ENCODE measurements at regions not wholly inside any gene's neighbourhood (a gene's known extent, or its start where the extent isn't known, plus 50 kb on each side); places are given as distances from the start of the nearest gene placed in this dataset.

DNA sequence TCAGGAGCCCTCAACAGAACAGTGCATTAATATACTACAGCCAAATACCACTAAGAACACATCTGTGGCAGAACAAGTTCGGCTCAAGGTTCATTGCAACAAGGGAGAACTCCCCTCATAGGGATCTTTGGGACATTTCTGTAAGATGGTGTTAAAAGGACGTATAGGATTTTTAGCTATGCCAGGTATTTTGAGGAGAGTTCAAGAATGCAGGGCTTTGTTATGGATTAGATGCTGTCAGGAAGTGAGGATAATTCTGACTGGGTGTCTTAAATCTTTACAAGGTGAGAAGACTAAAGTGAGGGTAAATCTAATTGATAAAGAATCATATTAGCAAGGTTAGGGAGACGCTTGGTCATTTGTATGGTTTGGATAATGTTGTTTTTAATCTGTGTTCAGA, 83.7 kb upstream of the AHI1 start:
- no peaks in the 10 kb centered on the region for H3K27me3 ChIP-seq (ENCODE audit: low read depth, low read length)
- no peak overlapping the region for H3K27ac ChIP-seq (ENCODE audit: low read length)
- H3K4me1 ChIP-seq (ENCODE audit: control insufficient read depth in 1 of 2, insufficient read depth in 2 of 2, low read length in 2 of 2), result no peaks in the 10 kb centered on the region
- H3K36me3 ChIP-seq (ENCODE audit: control insufficient read depth in 1 of 2, insufficient read depth in 2 of 2, low read length in 2 of 2), result no peaks in the 10 kb centered on the region
- no peaks in the 10 kb centered on the region for H3K9me3 ChIP-seq (ENCODE audit: control insufficient read depth in 1 of 2, low read length in 2 of 2)
- no peak overlapping the region for H3K4me3 ChIP-seq (ENCODE audit: low read depth in 1 of 2, low read length in 2 of 2)

DNA sequence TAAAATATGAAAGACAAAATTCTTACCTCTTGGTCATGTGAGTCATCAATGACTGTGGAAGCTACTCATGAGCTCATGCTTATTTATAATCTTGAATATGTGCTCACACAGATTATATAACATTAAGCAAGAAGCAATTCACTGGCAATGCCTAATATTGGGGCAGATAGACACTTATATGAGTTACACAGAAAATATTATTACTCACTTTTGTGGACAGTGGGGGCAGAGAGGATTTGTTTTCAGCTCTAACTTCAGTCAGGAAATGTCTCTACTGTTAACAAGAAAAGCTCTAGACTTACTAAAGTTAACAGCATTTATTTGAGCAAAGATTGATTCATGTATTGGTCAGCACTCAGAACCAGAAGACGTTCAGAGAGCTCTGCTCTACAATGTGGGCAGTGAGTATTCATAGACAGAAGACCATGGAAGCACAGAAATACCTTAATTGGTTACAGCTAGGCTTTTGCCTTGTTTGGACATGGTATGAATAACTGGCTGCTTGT, 85.8 kb upstream of the AHI1 start:
- Histone ChIP-seq H3K27me3 (ENCODE audit: low read depth, low read length) (no peaks in the 10 kb centered on the region), H3K4me1 (ENCODE audit: control insufficient read depth in 1 of 2, insufficient read depth in 2 of 2, low read length in 2 of 2) (no peaks in the 10 kb centered on the region), H3K9me3 (ENCODE audit: control insufficient read depth in 1 of 2, low read length in 2 of 2) (no peaks in the 10 kb centered on the region), H3K27ac (ENCODE audit: low read length) (no peak overlapping the region), H3K4me3 (ENCODE audit: low read depth in 1 of 2, low read length in 2 of 2) (no peak overlapping the region), H3K36me3 (ENCODE audit: control insufficient read depth in 1 of 2, insufficient read depth in 2 of 2, low read length in 2 of 2) (no peaks in the 10 kb centered on the region)

DNA sequence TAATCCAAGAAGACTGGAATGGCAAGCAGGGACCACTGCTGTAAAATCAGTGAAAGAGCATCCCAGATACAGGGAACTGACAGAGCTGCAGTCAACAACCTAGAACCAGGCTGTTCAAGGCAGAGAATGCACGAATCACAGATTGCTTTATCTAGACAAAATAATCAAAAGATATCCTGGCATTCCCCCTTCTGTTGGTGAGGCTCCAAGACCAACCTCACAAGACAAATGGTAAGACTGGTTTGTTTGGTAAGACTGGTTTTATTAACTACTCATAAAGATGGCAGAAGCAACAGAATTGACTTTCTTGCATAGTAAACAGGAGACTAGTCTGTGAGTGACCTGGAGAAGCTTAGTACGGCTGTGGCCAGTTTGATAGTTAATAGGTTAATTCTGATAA, 88.8 kb upstream of the AHI1 start:
- Histone ChIP-seq H3K4me1 (ENCODE audit: control insufficient read depth in 1 of 2, insufficient read depth in 2 of 2, low read length in 2 of 2) (no peaks in the 10 kb centered on the region), H3K36me3 (ENCODE audit: control insufficient read depth in 1 of 2, insufficient read depth in 2 of 2, low read length in 2 of 2) (no peaks in the 10 kb centered on the region), H3K4me3 (ENCODE audit: low read depth in 1 of 2, low read length in 2 of 2) (no peak overlapping the region), H3K27ac (ENCODE audit: low read length) (no peak overlapping the region), H3K27me3 (ENCODE audit: low read depth, low read length) (no peaks in the 10 kb centered on the region), H3K9me3 (ENCODE audit: control insufficient read depth in 1 of 2, low read length in 2 of 2) (no peaks in the 10 kb centered on the region)

DNA sequence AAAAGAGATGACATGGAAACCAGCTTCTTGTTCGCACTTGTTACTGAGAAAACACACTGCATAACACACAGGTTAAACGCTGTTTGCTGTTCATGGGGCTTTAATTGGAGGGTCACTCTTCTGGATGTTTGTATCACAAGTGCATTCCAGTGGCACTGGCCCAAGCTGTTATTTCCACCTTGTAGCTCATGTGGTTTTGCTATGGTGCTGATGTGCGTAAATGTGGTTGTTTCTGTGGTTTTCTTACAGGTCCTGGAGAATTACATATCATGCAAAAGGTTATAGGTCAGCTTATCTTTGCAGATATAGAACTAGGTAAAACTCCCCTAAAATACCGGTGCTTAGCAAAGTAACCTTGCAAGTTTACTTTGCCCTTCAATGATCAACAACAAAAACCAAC, 89.3 kb upstream of the AHI1 start:
- Histone ChIP-seq H3K27me3 (ENCODE audit: low read depth, low read length) (no peaks in the 10 kb centered on the region), H3K27ac (ENCODE audit: low read length) (no peak overlapping the region), H3K36me3 (ENCODE audit: control insufficient read depth in 1 of 2, insufficient read depth in 2 of 2, low read length in 2 of 2) (no peaks in the 10 kb centered on the region), H3K9me3 (ENCODE audit: control insufficient read depth in 1 of 2, low read length in 2 of 2) (no peaks in the 10 kb centered on the region), H3K4me1 (ENCODE audit: control insufficient read depth in 1 of 2, insufficient read depth in 2 of 2, low read length in 2 of 2) (no peaks in the 10 kb centered on the region), H3K4me3 (ENCODE audit: low read depth in 1 of 2, low read length in 2 of 2) (no peak overlapping the region)

GRCh38 chr6:135592276-135592675, 94.7 kb upstream of the AHI1 start:
- Histone ChIP-seq H3K4me3 (ENCODE audit: low read depth in 1 of 2, low read length in 2 of 2) (no peak overlapping the region), H3K4me1 (ENCODE audit: control insufficient read depth in 1 of 2, insufficient read depth in 2 of 2, low read length in 2 of 2) (no peaks in the 10 kb centered on the region), H3K27ac (ENCODE audit: low read length) (no peak overlapping the region), H3K27me3 (ENCODE audit: low read depth, low read length) (no peaks in the 10 kb centered on the region), H3K36me3 (ENCODE audit: control insufficient read depth in 1 of 2, insufficient read depth in 2 of 2, low read length in 2 of 2) (no peaks in the 10 kb centered on the region), H3K9me3 (ENCODE audit: control insufficient read depth in 1 of 2, low read length in 2 of 2) (peaks cover 0 to 5% of the 10 kb centered on the region in 2 donors)

- no peak overlapping the region for H3K27ac ChIP-seq (ENCODE audit: low read length)
- H3K4me3 ChIP-seq (ENCODE audit: low read depth in 1 of 2, low read length in 2 of 2), result no peak overlapping the region
- no peaks in the 10 kb centered on the region for H3K36me3 ChIP-seq (ENCODE audit: control insufficient read depth in 1 of 2, insufficient read depth in 2 of 2, low read length in 2 of 2)
- no peaks in the 10 kb centered on the region for H3K4me1 ChIP-seq (ENCODE audit: control insufficient read depth in 1 of 2, insufficient read depth in 2 of 2, low read length in 2 of 2)
- H3K27me3 ChIP-seq (ENCODE audit: low read depth, low read length), result no peaks in the 10 kb centered on the region
- peaks cover 0 to 5% of the 10 kb centered on the region in 2 donors for H3K9me3 ChIP-seq (ENCODE audit: control insufficient read depth in 1 of 2, low read length in 2 of 2)
Measured at GRCh38 chr6:135594000-135594399, 96.5 kb upstream of the AHI1 start.

- no peaks in the 10 kb centered on the region for H3K4me1 ChIP-seq (ENCODE audit: control insufficient read depth in 1 of 2, insufficient read depth in 2 of 2, low read length in 2 of 2)
- peaks cover 0 to 5% of the 10 kb centered on the region in 2 donors for H3K9me3 ChIP-seq (ENCODE audit: control insufficient read depth in 1 of 2, low read length in 2 of 2)
- no peak overlapping the region for H3K27ac ChIP-seq (ENCODE audit: low read length)
- no peak overlapping the region for H3K4me3 ChIP-seq (ENCODE audit: low read depth in 1 of 2, low read length in 2 of 2)
- H3K27me3 ChIP-seq (ENCODE audit: low read depth, low read length), result no peaks in the 10 kb centered on the region
- no peaks in the 10 kb centered on the region for H3K36me3 ChIP-seq (ENCODE audit: control insufficient read depth in 1 of 2, insufficient read depth in 2 of 2, low read length in 2 of 2)
Measured at GRCh38 chr6:135600086-135600702, 102.7 kb upstream of the AHI1 start.

- peaks cover 0 to 4% of the 10 kb centered on the region in 2 donors for H3K9me3 ChIP-seq (ENCODE audit: control insufficient read depth in 1 of 2, low read length in 2 of 2)
- H3K36me3 ChIP-seq (ENCODE audit: control insufficient read depth in 1 of 2, insufficient read depth in 2 of 2, low read length in 2 of 2), result no peaks in the 10 kb centered on the region
- H3K4me1 ChIP-seq (ENCODE audit: control insufficient read depth in 1 of 2, insufficient read depth in 2 of 2, low read length in 2 of 2), result no peaks in the 10 kb centered on the region
- no peak overlapping the region for H3K4me3 ChIP-seq (ENCODE audit: low read depth in 1 of 2, low read length in 2 of 2)
- H3K27ac ChIP-seq (ENCODE audit: low read length), result no peak overlapping the region
- H3K27me3 ChIP-seq (ENCODE audit: low read depth, low read length), result no peaks in the 10 kb centered on the region
Measured at GRCh38 chr6:135600931-135601330, 103.4 kb upstream of the AHI1 start.

- Histone ChIP-seq H3K4me1 (ENCODE audit: control insufficient read depth in 1 of 2, insufficient read depth in 2 of 2, low read length in 2 of 2) (no peaks in the 10 kb centered on the region), H3K9me3 (ENCODE audit: control insufficient read depth in 1 of 2, low read length in 2 of 2) (peaks cover 0 to 3% of the 10 kb centered on the region in 2 donors), H3K36me3 (ENCODE audit: control insufficient read depth in 1 of 2, insufficient read depth in 2 of 2, low read length in 2 of 2) (no peaks in the 10 kb centered on the region), H3K4me3 (ENCODE audit: low read depth in 1 of 2, low read length in 2 of 2) (no peak overlapping the region), H3K27me3 (ENCODE audit: low read depth, low read length) (no peaks in the 10 kb centered on the region), H3K27ac (ENCODE audit: low read length) (no peak overlapping the region)
Measured at GRCh38 chr6:135601857-135602256, 104.3 kb upstream of the AHI1 start.

DNA sequence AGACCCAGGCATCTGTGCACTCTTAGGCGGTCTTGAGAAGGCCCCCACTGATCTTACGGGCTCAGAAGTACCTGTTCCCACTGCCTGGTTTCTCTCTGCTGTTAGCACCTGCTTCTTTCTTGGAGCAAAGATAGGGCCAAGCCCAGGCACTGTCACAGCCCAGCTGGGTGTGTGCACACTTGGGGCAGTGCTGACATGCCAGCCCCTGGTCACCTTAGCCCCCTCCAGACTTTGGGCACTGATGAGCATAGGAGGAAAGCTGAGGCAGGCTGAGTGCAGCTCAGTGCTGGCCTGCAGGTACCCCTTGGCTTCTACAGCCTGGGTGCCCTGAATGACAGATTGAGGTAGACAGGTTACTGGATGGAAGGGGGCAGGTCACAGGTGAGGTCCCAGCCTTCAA, 105.7 kb upstream of the AHI1 start:
- no peaks in the 10 kb centered on the region for H3K4me1 ChIP-seq (ENCODE audit: control insufficient read depth in 1 of 2, insufficient read depth in 2 of 2, low read length in 2 of 2)
- H3K4me3 ChIP-seq (ENCODE audit: low read depth in 1 of 2, low read length in 2 of 2), result no peak overlapping the region
- H3K27ac ChIP-seq (ENCODE audit: low read length), result no peak overlapping the region
- no peaks in the 10 kb centered on the region for H3K27me3 ChIP-seq (ENCODE audit: low read depth, low read length)
- H3K9me3 ChIP-seq (ENCODE audit: control insufficient read depth in 1 of 2, low read length in 2 of 2), result no peaks in the 10 kb centered on the region
- no peaks in the 10 kb centered on the region for H3K36me3 ChIP-seq (ENCODE audit: control insufficient read depth in 1 of 2, insufficient read depth in 2 of 2, low read length in 2 of 2)

GRCh38 chr6:135604035-135604860, 106.7 kb upstream of the AHI1 start:
- H3K27me3 ChIP-seq (ENCODE audit: low read depth, low read length), result no peaks in the 10 kb centered on the region
- H3K9me3 ChIP-seq (ENCODE audit: control insufficient read depth in 1 of 2, low read length in 2 of 2), result no peaks in the 10 kb centered on the region
- H3K27ac ChIP-seq (ENCODE audit: low read length), result no peak overlapping the region
- no peaks in the 10 kb centered on the region for H3K4me1 ChIP-seq (ENCODE audit: control insufficient read depth in 1 of 2, insufficient read depth in 2 of 2, low read length in 2 of 2)
- no peaks in the 10 kb centered on the region for H3K36me3 ChIP-seq (ENCODE audit: control insufficient read depth in 1 of 2, insufficient read depth in 2 of 2, low read length in 2 of 2)
- no peak overlapping the region for H3K4me3 ChIP-seq (ENCODE audit: low read depth in 1 of 2, low read length in 2 of 2)

All from muscle layer of duodenum (tissue), 2 donors.